Prostate gland (tissue), 2 donors: ENCODE measurements at regions not wholly inside any gene's neighbourhood (a gene's known extent, or its start where the extent isn't known, plus 50 kb on each side); places are given as distances from the start of the nearest gene placed in this dataset.

Source experiments
- DNase-seq: peaks from one replicate; pipeline ENCODE4 v3.0.0-alpha.2; 2019; ENCODE audit warnings: low spot score
- H3K27ac ChIP-seq, 2 donors: fragments of 200-600 bp; sonication (generic); 2 replicates each; pipeline ENCODE4 v1.5.1; 2017 to 2019
- H3K27me3 ChIP-seq: fragments of 200-600 bp; sonication (generic); replicated peaks from 2 replicates; pipeline ENCODE4 v1.5.1; 2019; ENCODE audit not compliant: insufficient read depth
- H3K36me3 ChIP-seq, 2 donors: fragments of 200-600 bp; sonication (generic); 1 replicate in 1 of 2; 2 replicates in 1 of 2; pipeline versions ENCODE4 v1.5.1 to v1.8.1; 2017 to 2019
- H3K4me1 ChIP-seq: fragments of 200-600 bp; sonication (generic); replicated peaks from 2 replicates; pipeline ENCODE4 v1.5.1; 2019
- H3K4me3 ChIP-seq, 2 donors: fragments of 200-600 bp; sonication (generic); 2 replicates each; pipeline ENCODE4 v1.5.1; 2017 to 2019
- H3K9me3 ChIP-seq: fragments of 200-600 bp; sonication (generic); 2 replicates; pipeline ENCODE4 v1.5.1; 2017
- POLR2A ChIP-seq: fragments of 450-650 bp; IDR thresholded peaks from one replicate; pipeline ENCODE4 v1.6.1; 2016; ENCODE audit warnings: antibody characterized with exemption, mild to moderate bottlenecking
- POLR2AphosphoS5 ChIP-seq: sonication (generic); formaldehyde crosslinking; IDR thresholded peaks from one replicate; pipeline ENCODE4 v1.6.1; 2017; ENCODE audit warnings: antibody characterized with exemption
- WGBS: methylation state at CpG from one replicate; pipeline ENCODE4 v1.1.5; 2018; 5-methylcytosine and 5-hydroxymethylcytosine counted together
- intact Hi-C: fragments of 100-400 bp; cut with DNase I; formaldehyde crosslinking; loops from one replicate; pipeline ENCODE4 v1.14.2; 2022
- TF ChIP-seq, protein P1 (sequence below), 4 experiments: fragments of 200-600 bp in 2 of 4; fragments of 450-650 bp in 2 of 4; sonication (generic) in 2 of 4; IDR thresholded peaks; 1 replicate in 3 of 4; 2 replicates in 1 of 4; pipeline ENCODE4 v1.5.1; 2016 to 2019; ENCODE audit warnings: antibody characterized with exemption in 4 of 4, mild to moderate bottlenecking in 2 of 4, moderate library complexity in 2 of 4

DNA sequence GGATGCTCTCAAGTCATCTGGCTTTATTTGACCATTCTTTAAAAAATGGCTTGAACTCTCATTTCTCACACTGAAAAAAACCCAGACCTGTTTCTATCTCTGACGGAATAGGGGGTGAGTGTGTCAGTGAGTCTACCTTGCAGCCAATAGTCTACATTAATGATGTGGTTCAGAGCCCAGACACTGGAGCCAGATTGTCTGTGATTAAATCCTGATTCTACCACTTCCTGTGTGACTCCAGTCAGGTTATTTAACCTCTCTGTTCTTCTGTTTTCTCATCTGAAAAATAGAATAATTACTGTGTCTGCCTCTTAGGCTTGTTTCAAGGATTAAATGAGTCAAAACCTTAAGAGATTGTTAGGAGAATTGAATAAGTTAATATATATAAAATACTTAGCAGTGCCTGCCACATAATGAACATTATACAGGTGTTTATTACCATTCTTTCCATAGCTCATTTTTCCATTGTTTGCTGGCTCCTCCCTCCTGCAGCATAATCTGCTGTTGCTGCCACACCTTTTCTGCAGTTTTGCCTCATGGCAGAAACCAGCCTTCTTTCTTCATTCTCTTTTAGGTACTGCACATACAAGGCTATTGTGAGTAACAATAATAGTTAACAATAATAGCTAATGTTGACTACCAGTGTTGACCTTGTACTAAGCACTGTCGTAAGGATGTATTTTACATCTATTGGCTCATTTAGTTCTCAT, 157.6 kb upstream of the IVNS1ABP start:
- TF ChIP-seq, protein P1, sequence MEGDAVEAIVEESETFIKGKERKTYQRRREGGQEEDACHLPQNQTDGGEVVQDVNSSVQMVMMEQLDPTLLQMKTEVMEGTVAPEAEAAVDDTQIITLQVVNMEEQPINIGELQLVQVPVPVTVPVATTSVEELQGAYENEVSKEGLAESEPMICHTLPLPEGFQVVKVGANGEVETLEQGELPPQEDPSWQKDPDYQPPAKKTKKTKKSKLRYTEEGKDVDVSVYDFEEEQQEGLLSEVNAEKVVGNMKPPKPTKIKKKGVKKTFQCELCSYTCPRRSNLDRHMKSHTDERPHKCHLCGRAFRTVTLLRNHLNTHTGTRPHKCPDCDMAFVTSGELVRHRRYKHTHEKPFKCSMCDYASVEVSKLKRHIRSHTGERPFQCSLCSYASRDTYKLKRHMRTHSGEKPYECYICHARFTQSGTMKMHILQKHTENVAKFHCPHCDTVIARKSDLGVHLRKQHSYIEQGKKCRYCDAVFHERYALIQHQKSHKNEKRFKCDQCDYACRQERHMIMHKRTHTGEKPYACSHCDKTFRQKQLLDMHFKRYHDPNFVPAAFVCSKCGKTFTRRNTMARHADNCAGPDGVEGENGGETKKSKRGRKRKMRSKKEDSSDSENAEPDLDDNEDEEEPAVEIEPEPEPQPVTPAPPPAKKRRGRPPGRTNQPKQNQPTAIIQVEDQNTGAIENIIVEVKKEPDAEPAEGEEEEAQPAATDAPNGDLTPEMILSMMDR (IDR thresholded peaks at IDR 0.05), result no peak
- TF ChIP-seq POLR2AphosphoS5 (no peak), POLR2A (no peak)
- 88% methylated on average over 2 of the region's 2 CpGs for WGBS
- H3K9me3 ChIP-seq, result no peaks in the 10 kb centered on the region
- H3K36me3 ChIP-seq, result no peaks in the 10 kb centered on the region
- no peak for DNase-seq
- no peak overlapping the region for H3K4me3 ChIP-seq
- H3K4me1 ChIP-seq, result no peaks in the 10 kb centered on the region
- no peaks in the 10 kb centered on the region for H3K27me3 ChIP-seq
- intact Hi-C loops, result no loop called here
- no peak overlapping the region for H3K27ac ChIP-seq

DNA sequence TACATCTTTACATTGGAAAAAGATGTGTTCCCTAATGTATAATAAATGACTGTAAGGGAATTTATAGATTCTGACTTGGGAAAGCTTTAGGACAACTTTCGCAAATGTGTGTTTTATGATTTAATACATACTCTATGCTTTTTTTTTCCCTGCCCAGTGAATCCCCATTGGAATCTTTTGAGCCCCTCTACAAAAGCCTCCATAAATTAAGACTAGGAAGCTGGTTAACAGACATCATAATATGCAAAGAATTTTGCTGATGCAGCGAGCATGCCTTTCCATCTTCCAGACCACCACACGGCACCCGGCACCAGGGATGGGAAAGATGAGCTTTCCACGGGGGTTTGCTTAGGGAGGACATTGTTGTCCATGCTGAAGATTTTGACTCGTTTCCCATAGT, 156.1 kb upstream of the IVNS1ABP start:
- Histone ChIP-seq H3K27ac (no peak overlapping the region), H3K4me1 (no peaks in the 10 kb centered on the region), H3K9me3 (no peaks in the 10 kb centered on the region), H3K27me3 (no peaks in the 10 kb centered on the region), H3K36me3 (no peaks in the 10 kb centered on the region), H3K4me3 (no peak overlapping the region)
- TF ChIP-seq, protein P1 (IDR thresholded peaks at IDR 0.05), result no peak
- TF ChIP-seq POLR2AphosphoS5, result no peak
- TF ChIP-seq POLR2A, result no peak
- DNase-seq, result no peak
- intact Hi-C loops, result no loop called here
- 76% methylated on average over 6 of the region's 6 CpGs for WGBS

DNA sequence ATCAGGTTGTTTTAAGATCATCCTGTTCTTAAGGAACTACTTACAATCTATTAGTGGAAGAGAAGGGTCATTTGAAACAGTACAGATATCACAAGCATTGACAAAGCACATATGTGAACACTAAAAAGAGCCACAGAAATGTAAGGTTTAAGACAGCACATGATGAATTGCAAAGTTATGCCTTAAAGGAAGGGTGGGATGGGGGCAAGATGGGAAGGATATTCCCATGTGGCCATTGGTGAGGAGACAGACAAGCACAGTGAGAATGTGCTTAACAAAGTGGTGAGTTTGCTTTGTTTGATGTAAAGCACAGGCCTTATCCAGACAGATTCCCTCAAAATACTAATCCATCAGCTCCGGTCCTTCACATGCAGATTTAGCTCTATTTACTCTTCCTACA, 151.6 kb upstream of the IVNS1ABP start:
- WGBS, result 100% methylated on average over 1 of the region's 1 CpG
- intact Hi-C loops, result no loop called here
- H3K9me3 ChIP-seq, result no peaks in the 10 kb centered on the region
- no peaks in the 10 kb centered on the region for H3K4me1 ChIP-seq
- H3K27ac ChIP-seq, result no peak overlapping the region
- H3K4me3 ChIP-seq, result no peak overlapping the region
- no peaks in the 10 kb centered on the region for H3K27me3 ChIP-seq
- DNase-seq, result no peak
- no peaks in the 10 kb centered on the region for H3K36me3 ChIP-seq
- no peak for TF ChIP-seq POLR2A
- no peak for TF ChIP-seq POLR2AphosphoS5
- TF ChIP-seq, protein P1 (IDR thresholded peaks at IDR 0.05), result no peak

DNA sequence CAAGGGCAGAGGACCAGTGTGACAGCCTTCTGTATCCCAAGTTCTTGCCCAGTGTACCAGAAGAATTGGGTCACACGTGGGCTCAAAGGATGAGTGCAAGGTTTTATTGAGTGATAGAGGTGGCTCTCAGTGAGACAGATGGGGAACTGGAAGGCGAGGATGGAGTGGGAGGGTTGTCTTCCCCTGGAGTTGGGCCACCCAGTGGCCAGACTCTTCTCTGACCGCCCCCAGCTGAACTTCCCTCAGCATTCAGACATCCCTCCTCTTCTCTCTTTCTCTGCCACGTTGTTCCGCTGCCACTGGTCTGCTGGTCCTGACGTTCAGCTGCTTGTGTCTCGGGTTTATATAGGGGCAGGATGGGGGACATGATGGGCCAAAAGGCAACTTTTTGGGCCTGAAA, 150.1 kb upstream of the IVNS1ABP start:
- no peak for TF ChIP-seq POLR2AphosphoS5
- Histone ChIP-seq H3K27me3 (no peaks in the 10 kb centered on the region), H3K36me3 (no peaks in the 10 kb centered on the region), H3K27ac (no peak overlapping the region), H3K4me3 (no peak overlapping the region), H3K4me1 (no peaks in the 10 kb centered on the region), H3K9me3 (no peaks in the 10 kb centered on the region)
- intact Hi-C loops, result no loop called here
- no peak for DNase-seq
- 94% methylated on average over 7 of the region's 7 CpGs for WGBS

DNA sequence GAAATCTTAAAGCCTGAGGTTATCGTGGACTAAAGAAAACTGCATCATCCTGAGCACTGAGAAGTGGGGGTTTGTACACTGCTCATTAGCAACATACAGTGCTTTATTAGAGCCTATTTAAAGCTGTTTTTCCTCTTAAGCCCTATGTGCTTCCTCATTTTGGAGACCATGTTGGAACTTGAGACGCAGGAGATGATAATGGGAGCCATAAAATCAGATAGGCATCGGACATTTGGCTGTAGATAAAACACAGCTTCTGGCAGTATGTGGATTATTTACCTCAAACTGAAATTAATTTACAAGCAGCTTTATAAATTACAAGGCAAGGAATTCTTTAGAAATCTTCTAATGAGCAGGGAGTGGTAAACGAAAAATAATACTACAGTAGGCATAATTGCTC, 147.7 kb upstream of the IVNS1ABP start:
- no peak for TF ChIP-seq POLR2A
- TF ChIP-seq POLR2AphosphoS5, result no peak
- TF ChIP-seq, protein P1 (IDR thresholded peaks at IDR 0.05), result no peak
- Histone ChIP-seq H3K27ac (no peak overlapping the region), H3K27me3 (no peaks in the 10 kb centered on the region), H3K4me3 (no peak overlapping the region), H3K9me3 (no peaks in the 10 kb centered on the region), H3K36me3 (no peaks in the 10 kb centered on the region), H3K4me1 (no peaks in the 10 kb centered on the region)
- intact Hi-C loops, result no loop called here
- no peak for DNase-seq
- 13% methylated on average over 4 of the region's 4 CpGs for WGBS
